NB4 (cell line): ENCODE measurements at regions not wholly inside any gene's neighbourhood (a gene's known extent, or its start where the extent isn't known, plus 50 kb on each side); places are given as distances from the start of the nearest gene placed in this dataset.

Experiments used
- DNase-seq: peaks from one replicate; pipeline ENCODE4 v3.0.0; 2010; ENCODE audit warnings: low read depth
- H3K4me3 ChIP-seq: one replicate; pipeline ENCODE4 v1.5.1; 2011; ENCODE audit warnings: mild to moderate bottlenecking, low read depth, low read length, moderate library complexity
- MYC ChIP-seq: IDR thresholded peaks from 2 replicates; pipeline ENCODE4 v1.6.1; 2011; ENCODE audit warnings: low read depth, low read length
- POLR2A ChIP-seq: IDR thresholded peaks from 2 replicates; pipeline ENCODE4 v1.6.1; 2011; ENCODE audit warnings: mild to moderate bottlenecking; ENCODE audit not compliant: insufficient read length; ENCODE audit errors: extremely low read depth
- TF ChIP-seq, protein P1 (sequence below): IDR thresholded peaks from 2 replicates; pipeline ENCODE4 v1.6.1; 2011; ENCODE audit warnings: low read depth, low read length
- TF ChIP-seq, protein P2 (sequence below): IDR thresholded peaks from one replicate; pipeline ENCODE4 v1.5.1; 2012; ENCODE audit warnings: low read depth, low read length

DNA sequence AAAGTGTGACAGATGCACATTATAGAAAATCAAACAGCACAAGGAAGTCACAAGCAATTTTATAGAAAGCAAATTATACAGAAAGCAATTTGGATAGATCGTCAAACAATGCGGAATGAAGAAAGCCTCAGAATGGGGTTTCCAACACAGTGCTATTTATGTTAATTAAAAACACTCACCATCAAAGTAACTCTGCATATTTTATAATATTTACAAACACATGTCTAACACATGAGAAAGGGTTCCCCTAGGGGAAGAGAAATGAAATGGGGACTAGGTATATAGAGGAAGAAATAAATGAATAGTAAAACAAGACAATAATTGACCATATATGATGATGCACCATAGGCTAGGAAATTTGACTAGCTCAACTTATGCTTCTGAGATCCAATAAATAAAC is 171.2 kb upstream of the XYLT1 start:
- H3K4me3 ChIP-seq: no peak overlapping the region
- TF ChIP-seq, protein P1, sequence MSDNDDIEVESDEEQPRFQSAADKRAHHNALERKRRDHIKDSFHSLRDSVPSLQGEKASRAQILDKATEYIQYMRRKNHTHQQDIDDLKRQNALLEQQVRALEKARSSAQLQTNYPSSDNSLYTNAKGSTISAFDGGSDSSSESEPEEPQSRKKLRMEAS: no peak
- no peak for TF ChIP-seq MYC
- TF ChIP-seq, protein P2, sequence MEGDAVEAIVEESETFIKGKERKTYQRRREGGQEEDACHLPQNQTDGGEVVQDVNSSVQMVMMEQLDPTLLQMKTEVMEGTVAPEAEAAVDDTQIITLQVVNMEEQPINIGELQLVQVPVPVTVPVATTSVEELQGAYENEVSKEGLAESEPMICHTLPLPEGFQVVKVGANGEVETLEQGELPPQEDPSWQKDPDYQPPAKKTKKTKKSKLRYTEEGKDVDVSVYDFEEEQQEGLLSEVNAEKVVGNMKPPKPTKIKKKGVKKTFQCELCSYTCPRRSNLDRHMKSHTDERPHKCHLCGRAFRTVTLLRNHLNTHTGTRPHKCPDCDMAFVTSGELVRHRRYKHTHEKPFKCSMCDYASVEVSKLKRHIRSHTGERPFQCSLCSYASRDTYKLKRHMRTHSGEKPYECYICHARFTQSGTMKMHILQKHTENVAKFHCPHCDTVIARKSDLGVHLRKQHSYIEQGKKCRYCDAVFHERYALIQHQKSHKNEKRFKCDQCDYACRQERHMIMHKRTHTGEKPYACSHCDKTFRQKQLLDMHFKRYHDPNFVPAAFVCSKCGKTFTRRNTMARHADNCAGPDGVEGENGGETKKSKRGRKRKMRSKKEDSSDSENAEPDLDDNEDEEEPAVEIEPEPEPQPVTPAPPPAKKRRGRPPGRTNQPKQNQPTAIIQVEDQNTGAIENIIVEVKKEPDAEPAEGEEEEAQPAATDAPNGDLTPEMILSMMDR: no peak
- DNase-seq: no peak

DNA sequence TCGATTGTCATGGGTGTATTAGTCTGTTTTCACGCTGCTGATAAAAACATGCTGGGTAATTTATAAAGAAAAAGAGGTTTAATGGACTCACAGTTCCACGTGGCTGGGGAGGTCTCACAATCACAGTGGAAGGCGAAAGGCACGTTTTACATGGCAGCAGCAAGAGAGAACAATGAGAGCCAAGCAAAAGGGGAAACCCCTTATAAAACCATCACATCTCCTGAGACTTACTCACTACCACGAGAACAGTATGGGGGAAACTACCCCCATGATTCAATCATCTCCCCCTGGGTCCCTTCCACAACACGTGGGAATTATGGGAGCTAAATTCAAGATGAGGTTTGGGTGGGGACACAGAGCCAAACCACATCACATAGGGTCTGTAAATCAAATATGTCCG is 167.4 kb upstream of the XYLT1 start:
- TF ChIP-seq, protein P1: no peak
- no peak for TF ChIP-seq MYC
- TF ChIP-seq, protein P2: no peak
- TF ChIP-seq POLR2A: no peak
- DNase-seq: no peak
- no peak overlapping the region for H3K4me3 ChIP-seq

DNA sequence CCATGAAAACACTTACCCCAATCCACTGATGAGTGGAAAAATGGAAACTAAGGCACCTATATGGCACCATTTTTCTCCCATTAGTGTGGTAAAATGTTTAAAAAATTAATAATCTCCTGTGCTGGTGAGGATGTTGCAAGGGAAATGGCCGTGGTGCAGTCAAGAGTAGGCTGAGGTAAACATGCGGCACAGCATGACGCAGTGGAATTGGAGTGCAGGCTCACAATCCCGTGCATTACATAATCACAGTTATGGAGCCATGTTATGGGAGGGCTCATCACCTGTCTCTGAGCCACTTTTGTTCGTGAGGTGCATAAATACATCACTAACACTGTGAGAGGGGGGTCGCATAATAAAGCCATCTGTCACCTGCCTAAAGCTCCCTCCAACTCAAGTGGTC is 164.4 kb upstream of the XYLT1 start:
- no peak for DNase-seq
- no peak overlapping the region for H3K4me3 ChIP-seq
- TF ChIP-seq POLR2A (no peak), MYC (no peak)
- TF ChIP-seq, protein P1: no peak

DNA sequence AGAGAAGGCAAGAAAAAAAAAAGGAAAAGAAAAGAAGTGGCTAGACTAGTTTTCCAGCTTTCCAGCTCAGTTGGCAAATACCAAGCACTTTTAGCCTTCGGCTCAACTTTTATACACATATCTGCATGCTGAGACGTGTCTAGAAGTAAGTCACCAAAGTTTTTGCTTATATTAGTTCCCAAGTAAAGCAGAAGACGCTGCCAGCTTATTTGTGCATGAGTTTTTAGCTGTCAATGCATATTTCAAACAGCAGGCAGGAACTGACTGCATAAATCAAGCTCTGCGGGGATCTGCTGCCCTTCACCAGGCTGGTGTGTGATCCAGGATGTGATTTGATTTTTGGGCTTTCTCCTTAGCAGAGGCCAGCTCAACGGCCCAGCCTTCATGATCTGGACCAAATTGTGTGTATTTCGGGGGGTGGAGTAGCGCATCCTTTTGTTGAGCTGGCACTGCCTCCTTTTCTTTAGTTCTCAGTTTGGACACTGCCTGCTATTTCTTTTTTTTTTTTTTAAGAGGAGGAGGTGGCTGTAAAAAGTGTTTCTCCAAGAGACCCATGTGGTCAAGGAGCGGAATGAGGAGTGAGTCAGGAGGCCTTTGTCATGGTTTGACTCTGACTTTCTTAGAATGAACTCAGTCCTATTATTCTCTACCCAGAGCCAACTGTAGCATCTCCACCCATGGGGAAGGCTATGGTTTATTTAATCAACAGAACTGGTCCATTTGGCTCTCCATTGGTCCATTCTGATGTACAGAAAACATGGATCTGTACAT is 162.6 kb upstream of the XYLT1 start:
- no peak for DNase-seq
- TF ChIP-seq, protein P1: no peak
- TF ChIP-seq POLR2A (no peak), MYC (no peak)
- TF ChIP-seq, protein P2: no peak

DNA sequence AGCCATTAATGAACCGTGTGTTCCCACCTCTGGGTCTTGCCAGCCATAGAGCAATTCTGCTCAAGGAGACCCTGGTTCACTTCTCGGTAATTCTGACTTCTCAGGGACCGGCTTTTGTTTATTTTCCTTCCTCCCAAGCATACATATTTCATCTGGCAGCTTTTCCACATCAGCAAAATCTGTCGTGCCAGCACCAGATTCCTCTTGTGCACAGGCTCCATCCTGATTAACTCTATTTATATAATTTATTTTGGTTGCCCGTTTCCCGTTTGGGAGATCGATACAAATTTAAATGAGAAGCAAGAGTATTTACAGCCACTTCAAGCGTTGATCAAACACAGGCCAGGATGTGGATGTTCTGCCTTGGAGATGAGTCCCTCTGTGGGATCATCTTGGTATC is 161.9 kb upstream of the XYLT1 start:
- H3K4me3 ChIP-seq: no peak overlapping the region
- no peak for TF ChIP-seq POLR2A
- DNase-seq: no peak

More for the DNA sequence above, 162.6 kb upstream of the XYLT1 start:
- no peak overlapping the region for H3K4me3 ChIP-seq

DNA sequence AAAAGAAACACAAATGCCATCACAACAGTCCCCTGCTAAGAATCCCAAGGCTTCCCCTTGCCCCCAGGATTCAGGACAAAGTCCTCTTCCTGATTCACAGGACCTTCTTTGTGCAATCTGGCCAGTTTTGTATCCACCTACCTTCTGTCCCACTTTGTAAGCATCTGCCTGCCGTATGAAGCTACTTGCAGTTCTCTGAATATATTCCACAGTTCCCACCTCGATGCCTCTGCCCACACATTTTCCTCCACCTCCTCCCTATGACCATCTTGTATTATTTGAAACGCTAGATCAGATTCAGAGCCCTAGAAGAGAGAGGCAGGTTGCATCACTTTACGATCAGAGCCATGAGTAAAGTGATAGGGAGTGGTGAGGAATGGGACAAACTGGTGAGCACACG is 159.2 kb upstream of the XYLT1 start:
- TF ChIP-seq, protein P2: no peak
- TF ChIP-seq POLR2A: no peak
- TF ChIP-seq, protein P1: no peak
- TF ChIP-seq MYC: no peak
- DNase-seq: no peak
- H3K4me3 ChIP-seq: no peak overlapping the region

DNA sequence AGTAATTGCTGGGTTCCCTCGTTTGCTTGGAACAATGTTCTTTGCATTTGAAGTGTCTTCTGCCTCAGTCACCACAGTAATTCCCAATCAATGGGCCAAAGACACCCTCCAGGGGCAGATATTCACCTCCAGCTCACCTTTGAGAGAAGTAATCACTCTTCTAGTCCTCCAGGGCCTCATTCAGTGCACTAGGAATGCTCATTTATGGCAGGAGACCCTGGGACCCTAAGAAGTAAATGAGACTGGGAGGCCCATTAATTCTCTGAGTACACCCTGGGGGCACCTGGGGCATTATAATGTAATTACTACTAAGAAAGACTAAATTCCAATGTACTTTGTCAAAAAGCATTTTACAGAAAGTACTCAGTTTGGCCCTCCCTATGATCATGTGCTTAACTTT is 158.2 kb upstream of the XYLT1 start:
- DNase-seq: no peak
- no peak overlapping the region for H3K4me3 ChIP-seq
- no peak for TF ChIP-seq POLR2A
- TF ChIP-seq, protein P1: no peak
- TF ChIP-seq, protein P2: no peak
- TF ChIP-seq MYC: no peak
